Lung (tissue), 11 donors: ENCODE measurements at regions not wholly inside any gene's neighbourhood (a gene's known extent, or its start where the extent isn't known, plus 50 kb on each side); places are given as distances from the start of the nearest gene placed in this dataset.

Source experiments
- ATAC-seq: fragments of 200-7000 bp; cut with Tn5 transposase; one replicate; pipeline ENCODE4 v1.9.1; 2020; ENCODE audit warnings: moderate number of reproducible peaks; ENCODE audit not compliant: insufficient read depth, low FRiP score
- DNase-seq, 3 donors: peaks; one replicate each; pipeline ENCODE4 v3.0.0-alpha.2; 2013 to 2017
- H3K27ac ChIP-seq, 2 donors: one replicate each; pipeline ENCODE4 v1.5.1; 2013; ENCODE audit warnings: mild to moderate bottlenecking in 2 of 2, moderate library complexity in 2 of 2, control low read depth in 1 of 2, inconsistent platforms in 1 of 2, low read depth in 1 of 2, low read length in 1 of 2
- H3K27me3 ChIP-seq, 3 donors: one replicate each; pipeline ENCODE4 v1.5.1; 2013; ENCODE audit warnings: low read length in 2 of 3; ENCODE audit not compliant: control insufficient read depth in 3 of 3, insufficient read depth in 3 of 3
- H3K36me3 ChIP-seq, 4 donors: one replicate each; pipeline ENCODE4 v1.5.1; 2013; ENCODE audit warnings: low read length in 4 of 4, mild to moderate bottlenecking in 1 of 4, moderate library complexity in 1 of 4; ENCODE audit not compliant: control insufficient read depth in 4 of 4, insufficient read depth in 4 of 4
- H3K4me1 ChIP-seq, 5 donors: one replicate each; pipeline ENCODE4 v1.5.1; 2013; ENCODE audit warnings: low read length in 5 of 5, mild to moderate bottlenecking in 2 of 5, moderate library complexity in 1 of 5; ENCODE audit not compliant: control insufficient read depth in 5 of 5, insufficient read depth in 5 of 5
- H3K4me3 ChIP-seq: one replicate; pipeline ENCODE4 v1.5.1; 2013; ENCODE audit warnings: mild to moderate bottlenecking, control low read depth, moderate library complexity
- H3K9ac ChIP-seq, 2 donors: one replicate each; pipeline ENCODE4 v1.5.1; 2013; ENCODE audit warnings: low read length in 2 of 2, control low read depth in 1 of 2; ENCODE audit not compliant: insufficient read depth in 1 of 2
- H3K9me3 ChIP-seq, 4 donors: one replicate each; pipeline ENCODE4 v1.5.1; 2013; ENCODE audit warnings: low read length in 3 of 4, mild to moderate bottlenecking in 1 of 4, moderate library complexity in 1 of 4; ENCODE audit not compliant: control insufficient read depth in 4 of 4, insufficient read depth in 3 of 4
- WGBS, 2 donors: extraction: QIAGEN DNeasy Blood & Tissue Kit; methylation state at CpG; one replicate each; pipeline ENCODE4 v1.1.7; 2013; 5-methylcytosine and 5-hydroxymethylcytosine counted together
- TF ChIP-seq, protein P1 (sequence below): IDR thresholded peaks from 2 replicates; pipeline ENCODE4 v1.5.1; 2012; ENCODE audit warnings: mild to moderate bottlenecking; ENCODE audit errors: control extremely low read depth, extremely low read depth
- donor health status: control.
- donor health status: control.
- donor health status: Bipolar disorder and iron deficiency.
- donor health status: healthy.
- donor health status: DM: yes; HTN: yes; CAD: no.

- Histone ChIP-seq H3K27ac (no peak overlapping the region), H3K27me3 (no peaks in the 10 kb centered on the region), H3K4me1 (peaks cover 0 to 2% (median 0%) of the 10 kb centered on the region in 5 donors), H3K9me3 (peaks cover 0 to 2% (median 0%) of the 10 kb centered on the region in 4 donors), H3K36me3 (no peaks in the 10 kb centered on the region), H3K9ac (no peak overlapping the region), H3K4me3 (no peak overlapping the region)
- 82 to 87% methylated on average over 8 of the region's 8 CpGs for WGBS, 2 donors
- ATAC-seq (no peak), DNase-seq (no peak)
- TF ChIP-seq, protein P1, sequence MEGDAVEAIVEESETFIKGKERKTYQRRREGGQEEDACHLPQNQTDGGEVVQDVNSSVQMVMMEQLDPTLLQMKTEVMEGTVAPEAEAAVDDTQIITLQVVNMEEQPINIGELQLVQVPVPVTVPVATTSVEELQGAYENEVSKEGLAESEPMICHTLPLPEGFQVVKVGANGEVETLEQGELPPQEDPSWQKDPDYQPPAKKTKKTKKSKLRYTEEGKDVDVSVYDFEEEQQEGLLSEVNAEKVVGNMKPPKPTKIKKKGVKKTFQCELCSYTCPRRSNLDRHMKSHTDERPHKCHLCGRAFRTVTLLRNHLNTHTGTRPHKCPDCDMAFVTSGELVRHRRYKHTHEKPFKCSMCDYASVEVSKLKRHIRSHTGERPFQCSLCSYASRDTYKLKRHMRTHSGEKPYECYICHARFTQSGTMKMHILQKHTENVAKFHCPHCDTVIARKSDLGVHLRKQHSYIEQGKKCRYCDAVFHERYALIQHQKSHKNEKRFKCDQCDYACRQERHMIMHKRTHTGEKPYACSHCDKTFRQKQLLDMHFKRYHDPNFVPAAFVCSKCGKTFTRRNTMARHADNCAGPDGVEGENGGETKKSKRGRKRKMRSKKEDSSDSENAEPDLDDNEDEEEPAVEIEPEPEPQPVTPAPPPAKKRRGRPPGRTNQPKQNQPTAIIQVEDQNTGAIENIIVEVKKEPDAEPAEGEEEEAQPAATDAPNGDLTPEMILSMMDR: no peak
Measured at GRCh38 chr15:31252171-31252785, 74.4 kb upstream of the KLF13 start.

DNA sequence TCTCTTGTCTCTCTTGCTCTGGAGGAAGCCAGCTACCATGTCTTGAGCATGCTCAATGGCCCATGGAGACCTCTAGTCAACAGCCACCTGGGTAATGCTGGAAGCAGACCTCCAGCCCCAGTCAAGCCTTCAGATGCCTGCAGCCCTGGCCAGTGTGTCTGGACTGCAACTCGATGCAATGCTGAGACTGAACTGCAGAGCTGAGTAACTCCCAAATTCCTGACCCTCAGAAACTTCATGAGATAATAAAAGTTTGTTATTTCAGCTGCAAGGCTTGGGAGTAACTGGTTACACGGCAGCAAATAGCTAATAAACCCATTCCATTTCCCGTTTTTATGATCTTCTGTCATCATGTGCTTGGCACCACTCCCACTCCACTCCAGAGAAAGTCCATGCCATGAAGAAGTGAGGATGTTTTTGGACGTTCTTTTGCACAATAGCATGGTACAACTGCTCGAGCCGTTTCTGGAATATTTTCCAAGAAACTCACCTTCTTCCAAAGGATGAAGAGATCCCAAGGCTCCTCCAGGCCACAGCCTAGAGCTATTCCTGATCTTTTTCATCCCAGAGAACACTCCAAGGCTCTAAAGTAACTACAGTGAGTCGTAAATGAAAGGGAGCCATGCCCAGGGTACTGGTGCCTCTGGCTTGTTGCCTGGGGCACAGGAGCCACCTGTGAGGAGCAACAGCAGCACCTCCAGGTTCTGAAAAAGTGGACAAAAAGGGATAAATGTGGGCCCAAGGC, 72.0 kb upstream of the KLF13 start:
- no peak overlapping the region for H3K4me3 ChIP-seq
- no peaks in the 10 kb centered on the region for H3K27me3 ChIP-seq
- ATAC-seq (no peak), DNase-seq (peak in 1 of 3 donors; percentile 22)
- TF ChIP-seq, protein P1: no peak
- H3K27ac ChIP-seq: no peak overlapping the region
- peaks cover 0 to 2% (median 0%) of the 10 kb centered on the region in 5 donors for H3K4me1 ChIP-seq
- 59 to 76% methylated on average over 7 of the region's 7 CpGs for WGBS, 2 donors
- H3K36me3 ChIP-seq: no peaks in the 10 kb centered on the region
- H3K9me3 ChIP-seq: peaks cover 0 to 2% (median 0%) of the 10 kb centered on the region in 4 donors
- H3K9ac ChIP-seq: no peak overlapping the region

GRCh38 chr15:31255176-31255510, 71.5 kb upstream of the KLF13 start:
- TF ChIP-seq, protein P1: no peak
- H3K36me3 ChIP-seq: no peaks in the 10 kb centered on the region
- H3K4me3 ChIP-seq: no peak overlapping the region
- ATAC-seq: no peak
- no peak overlapping the region for H3K27ac ChIP-seq
- H3K4me1 ChIP-seq: peaks cover 0 to 2% (median 0%) of the 10 kb centered on the region in 5 donors
- H3K27me3 ChIP-seq: no peaks in the 10 kb centered on the region
- DNase-seq: no peak
- peaks cover 0 to 2% (median 0%) of the 10 kb centered on the region in 4 donors for H3K9me3 ChIP-seq
- WGBS, 2 donors: 92 to 96% methylated on average over 5 of the region's 5 CpGs
- no peak overlapping the region for H3K9ac ChIP-seq
